Keratinocyte (primary cell): ENCODE measurements at regions not wholly inside any gene's neighbourhood (a gene's known extent, or its start where the extent isn't known, plus 50 kb on each side); places are given as distances from the start of the nearest gene placed in this dataset.

Source experiments
- DNase-seq: peaks from one replicate; pipeline ENCODE4 v3.0.0-alpha.2; 2011; ENCODE audit warnings: low read depth, missing footprints, low spot score
- FAIRE-seq: peaks from 2 replicates; lab custom pipeline; 2011; peaks lifted over from hg19 to GRCh38; lab: Jason Lieb, UNC
- H2AFZ ChIP-seq: 2 replicates; pipeline ENCODE4 v1.6.0; 2012; ENCODE audit warnings: low read length, control low read depth, inconsistent platforms; ENCODE audit not compliant: control insufficient read depth
- H3K27ac ChIP-seq: 2 replicates; pipeline ENCODE4 v1.5.1; 2011; ENCODE audit warnings: low read length; ENCODE audit not compliant: control insufficient read depth, insufficient read depth
- H3K27me3 ChIP-seq: 3 replicates; pipeline ENCODE4 v1.6.0; 2011; ENCODE audit warnings: low read length; ENCODE audit not compliant: control insufficient read depth, insufficient read depth; ENCODE audit errors: extremely low read depth
- H3K36me3 ChIP-seq, 2 experiments: 2 replicates in 1 of 2; 3 replicates in 1 of 2; pipeline ENCODE4 v1.5.1; 2011; ENCODE audit warnings: low read length in 2 of 2, mild to moderate bottlenecking in 1 of 2; ENCODE audit not compliant: control insufficient read depth in 2 of 2, insufficient read depth in 2 of 2; ENCODE audit errors: extremely low read depth in 1 of 2
- H3K4me1 ChIP-seq: 3 replicates; pipeline ENCODE4 v1.5.1; 2011; ENCODE audit warnings: low read length; ENCODE audit not compliant: control insufficient read depth, insufficient read depth; ENCODE audit errors: extremely low read depth
- H3K4me2 ChIP-seq: 3 replicates; pipeline ENCODE4 v1.6.0; 2011; ENCODE audit warnings: low read depth, low read length; ENCODE audit not compliant: control insufficient read depth, insufficient read depth; ENCODE audit errors: extremely low read depth
- H3K4me3 ChIP-seq, 3 experiments: fragments of 200-600 bp in 1 of 3; sonication (generic) in 1 of 3; 2 replicates in 2 of 3; 3 replicates in 1 of 3; pipeline ENCODE4 v1.5.1; 2011 to 2016; ENCODE audit warnings: low read length in 3 of 3, mild to moderate bottlenecking in 3 of 3, control low read depth in 2 of 3, inconsistent platforms in 1 of 3, low read depth in 1 of 3, mixed read lengths in 1 of 3, mixed run types in 1 of 3, moderate library complexity in 1 of 3; ENCODE audit not compliant: control insufficient read depth in 2 of 3, insufficient read depth in 2 of 3; ENCODE audit errors: extremely low read depth in 1 of 3
- H3K79me2 ChIP-seq: 2 replicates; pipeline ENCODE4 v1.6.0; 2012; ENCODE audit warnings: low read length; ENCODE audit not compliant: control insufficient read depth, insufficient read depth
- H3K9ac ChIP-seq: 3 replicates; pipeline ENCODE4 v1.6.0; 2011; ENCODE audit warnings: low read length; ENCODE audit not compliant: control insufficient read depth, insufficient read depth; ENCODE audit errors: extremely low read depth
- H3K9me1 ChIP-seq: 3 replicates; pipeline ENCODE4 v1.6.0; 2011; ENCODE audit warnings: low read length; ENCODE audit not compliant: control insufficient read depth, insufficient read depth; ENCODE audit errors: extremely low read depth
- H3K9me3 ChIP-seq: 2 replicates; pipeline ENCODE4 v1.5.1; 2012; ENCODE audit warnings: low read depth, low read length; ENCODE audit not compliant: control insufficient read depth
- H4K20me1 ChIP-seq: 3 replicates; pipeline ENCODE4 v1.6.0; 2011; ENCODE audit warnings: low read length; ENCODE audit not compliant: control insufficient read depth, insufficient read depth; ENCODE audit errors: extremely low read depth
- EZH2 ChIP-seq: IDR thresholded peaks from one replicate; pipeline ENCODE4 v1.6.1; 2012; ENCODE audit warnings: inconsistent platforms, mild to moderate bottlenecking, low read length, moderate library complexity
- dilution Hi-C: fragments of 300-500 bp; cut with MboI; formaldehyde crosslinking; loops from one replicate; pipeline ENCODE4 v1.7.0; 2020; ENCODE audit warnings: low sequenced_read_pairs; ENCODE audit not compliant: extremely low pct_ligation_motif_present
- TF ChIP-seq, protein P1 (sequence below), 3 experiments: IDR thresholded peaks in 1 of 3; conservative IDR thresholded peaks in 1 of 3; optimal IDR thresholded peaks in 1 of 3; 2 replicates in 2 of 3; 3 replicates in 1 of 3; pipeline versions ENCODE3 to v1.5.1; 2011; ENCODE audit warnings: low read length in 3 of 3, mild to moderate bottlenecking in 3 of 3, moderate library complexity in 2 of 3, control low read depth in 1 of 3, inconsistent platforms in 1 of 3; ENCODE audit not compliant: insufficient read depth in 2 of 3; ENCODE audit errors: extremely low read depth in 1 of 3

- Histone ChIP-seq H3K4me3 (no peak overlapping the region), H3K9ac (no peak overlapping the region), H3K79me2 (no peaks in the 10 kb centered on the region), H3K27me3 (no peaks in the 10 kb centered on the region), H3K9me1 (no peaks in the 10 kb centered on the region), H3K27ac (no peak overlapping the region), H3K4me2 (no peak overlapping the region), H3K36me3 (no peaks in the 10 kb centered on the region), H3K4me1 (no peaks in the 10 kb centered on the region), H4K20me1 (no peaks in the 10 kb centered on the region), H3K9me3 (no peaks in the 10 kb centered on the region), H2AFZ (no peak overlapping the region)
- no peak for TF ChIP-seq EZH2
- TF ChIP-seq, protein P1, sequence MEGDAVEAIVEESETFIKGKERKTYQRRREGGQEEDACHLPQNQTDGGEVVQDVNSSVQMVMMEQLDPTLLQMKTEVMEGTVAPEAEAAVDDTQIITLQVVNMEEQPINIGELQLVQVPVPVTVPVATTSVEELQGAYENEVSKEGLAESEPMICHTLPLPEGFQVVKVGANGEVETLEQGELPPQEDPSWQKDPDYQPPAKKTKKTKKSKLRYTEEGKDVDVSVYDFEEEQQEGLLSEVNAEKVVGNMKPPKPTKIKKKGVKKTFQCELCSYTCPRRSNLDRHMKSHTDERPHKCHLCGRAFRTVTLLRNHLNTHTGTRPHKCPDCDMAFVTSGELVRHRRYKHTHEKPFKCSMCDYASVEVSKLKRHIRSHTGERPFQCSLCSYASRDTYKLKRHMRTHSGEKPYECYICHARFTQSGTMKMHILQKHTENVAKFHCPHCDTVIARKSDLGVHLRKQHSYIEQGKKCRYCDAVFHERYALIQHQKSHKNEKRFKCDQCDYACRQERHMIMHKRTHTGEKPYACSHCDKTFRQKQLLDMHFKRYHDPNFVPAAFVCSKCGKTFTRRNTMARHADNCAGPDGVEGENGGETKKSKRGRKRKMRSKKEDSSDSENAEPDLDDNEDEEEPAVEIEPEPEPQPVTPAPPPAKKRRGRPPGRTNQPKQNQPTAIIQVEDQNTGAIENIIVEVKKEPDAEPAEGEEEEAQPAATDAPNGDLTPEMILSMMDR (optimal IDR thresholded peaks at IDR 0.05 in 1 of 3, IDR thresholded peaks at IDR 0.05 in 1 of 3, conservative IDR thresholded peaks at IDR 0.05 in 1 of 3; ENCODE audit: extremely low read depth in 1 of 3, insufficient read depth in 2 of 3, low read length in 3 of 3) = no peak
- dilution Hi-C loops = no loop called here
- DNase-seq = no peak
- no peak for FAIRE-seq
Measured at GRCh38 chr1:57520743-57521515, 97.1 kb upstream of the DAB1 start.

DNA sequence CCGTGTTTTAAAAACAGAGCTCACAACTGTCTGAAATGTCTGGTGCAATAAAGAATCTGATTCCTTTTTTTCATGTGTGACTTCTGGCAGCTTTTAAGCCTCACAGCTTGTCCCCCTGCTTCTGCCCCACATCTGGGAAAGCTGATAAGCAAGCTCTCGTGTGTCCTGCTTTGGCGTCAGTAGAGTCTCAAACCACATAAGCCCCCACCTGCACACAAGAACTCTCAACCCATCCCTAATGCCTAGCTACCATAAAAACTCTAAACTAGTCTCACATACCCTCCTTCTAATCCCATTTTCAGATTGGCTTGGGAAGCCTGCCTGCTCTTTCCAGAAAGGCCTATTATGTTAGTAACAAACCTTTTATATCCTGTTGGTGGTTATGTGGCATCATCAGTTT lies 94.6 kb upstream of the DAB1 start:
- no peaks in the 10 kb centered on the region for H3K4me1 ChIP-seq
- H3K79me2 ChIP-seq = no peaks in the 10 kb centered on the region
- no peak for FAIRE-seq
- no peak for TF ChIP-seq EZH2
- TF ChIP-seq, protein P1 (optimal IDR thresholded peaks at IDR 0.05 in 1 of 3, IDR thresholded peaks at IDR 0.05 in 1 of 3, conservative IDR thresholded peaks at IDR 0.05 in 1 of 3; ENCODE audit: extremely low read depth in 1 of 3, insufficient read depth in 2 of 3, low read length in 3 of 3) = no peak
- H3K27ac ChIP-seq = no peak overlapping the region
- no peak overlapping the region for H3K9ac ChIP-seq
- no peaks in the 10 kb centered on the region for H4K20me1 ChIP-seq
- no peak overlapping the region for H3K4me2 ChIP-seq
- dilution Hi-C loops = no loop called here
- H3K9me1 ChIP-seq = no peaks in the 10 kb centered on the region
- H3K36me3 ChIP-seq = no peaks in the 10 kb centered on the region
- no peak for DNase-seq
- H2AFZ ChIP-seq = no peak overlapping the region
- H3K9me3 ChIP-seq = no peaks in the 10 kb centered on the region
- H3K4me3 ChIP-seq = no peak overlapping the region
- H3K27me3 ChIP-seq = no peaks in the 10 kb centered on the region
